ENCODE measurements at regions not wholly inside any gene's neighbourhood (a gene's known extent, or its start where the extent isn't known, plus 50 kb on each side); places are given as distances from the start of the nearest gene placed in this dataset.

GRCh38 chr1:213657013-213657412 is 330.8 kb upstream of the PROX1 start:
- no peaks in the 10 kb centered on the region for H3K4me1 Mint-ChIP-seq
- H3K36me3 Mint-ChIP-seq: no peaks in the 10 kb centered on the region
- H3K27me3 Mint-ChIP-seq (ENCODE audit: low read depth in 3 of 3): peaks cover 0 to 5% (median 0%) of the 10 kb centered on the region in 3 donors
- H3K27ac Mint-ChIP-seq: no peak overlapping the region
- H3K4me3 Mint-ChIP-seq: no peak overlapping the region
- DNase-seq: no peak
- H3K9me3 Mint-ChIP-seq: no peaks in the 10 kb centered on the region

- H3K27ac Mint-ChIP-seq: no peak overlapping the region
- no peak for DNase-seq
- no peaks in the 10 kb centered on the region for H3K4me1 Mint-ChIP-seq
- H3K4me3 Mint-ChIP-seq: no peak overlapping the region
- peaks cover 0 to 4% (median 0%) of the 10 kb centered on the region in 6 donors for H3K9me3 Mint-ChIP-seq
- H3K36me3 Mint-ChIP-seq: no peaks in the 10 kb centered on the region
- peaks cover 0 to 3% (median 0%) of the 10 kb centered on the region in 3 donors for H3K27me3 Mint-ChIP-seq (ENCODE audit: low read depth in 3 of 3)
Measured at GRCh38 chr1:213657879-213658278, 329.9 kb upstream of the PROX1 start.

GRCh38 chr1:213658457-213658856 is 329.3 kb upstream of the PROX1 start:
- no peak for DNase-seq
- Mint-ChIP-seq H3K9me3 (peaks cover 0 to 4% (median 0%) of the 10 kb centered on the region in 6 donors), H3K4me1 (no peaks in the 10 kb centered on the region), H3K36me3 (no peaks in the 10 kb centered on the region), H3K27ac (no peak overlapping the region), H3K4me3 (no peak overlapping the region), H3K27me3 (ENCODE audit: low read depth in 3 of 3) (peaks cover 0 to 3% (median under 1%) of the 10 kb centered on the region in 3 donors)

GRCh38 chr1:213659580-213660547 is 327.9 kb upstream of the PROX1 start:
- no peak for DNase-seq
- no peaks in the 10 kb centered on the region for H3K4me1 Mint-ChIP-seq
- no peaks in the 10 kb centered on the region for H3K36me3 Mint-ChIP-seq
- no peak overlapping the region for H3K4me3 Mint-ChIP-seq
- peaks cover 0 to 4% (median 0%) of the 10 kb centered on the region in 6 donors for H3K9me3 Mint-ChIP-seq
- no peak overlapping the region for H3K27ac Mint-ChIP-seq
- peaks cover 0 to 4% (median 3%) of the 10 kb centered on the region in 3 donors for H3K27me3 Mint-ChIP-seq (ENCODE audit: low read depth in 3 of 3)

- H3K27ac Mint-ChIP-seq: no peak overlapping the region
- peaks cover 0 to 4% (median 3%) of the 10 kb centered on the region in 3 donors for H3K27me3 Mint-ChIP-seq (ENCODE audit: low read depth in 3 of 3)
- H3K4me3 Mint-ChIP-seq: no peak overlapping the region
- H3K36me3 Mint-ChIP-seq: no peaks in the 10 kb centered on the region
- H3K9me3 Mint-ChIP-seq: peaks cover 0 to 4% (median 0%) of the 10 kb centered on the region in 6 donors
- H3K4me1 Mint-ChIP-seq: no peaks in the 10 kb centered on the region
- DNase-seq: no peak
Measured at GRCh38 chr1:213661302-213661701, 326.5 kb upstream of the PROX1 start.

GRCh38 chr1:213666113-213666512 is 321.7 kb upstream of the PROX1 start:
- Mint-ChIP-seq H3K27me3 (ENCODE audit: low read depth in 3 of 3) (peaks cover 0 to 6% (median 5%) of the 10 kb centered on the region in 3 donors), H3K27ac (no peak overlapping the region), H3K4me3 (no peak overlapping the region)

GRCh38 chr1:213666922-213667321 is 320.9 kb upstream of the PROX1 start:
- no peak for DNase-seq
- no peaks in the 10 kb centered on the region for H3K4me1 Mint-ChIP-seq
- H3K9me3 Mint-ChIP-seq: peaks cover 0 to 4% (median 0%) of the 10 kb centered on the region in 6 donors
- no peaks in the 10 kb centered on the region for H3K36me3 Mint-ChIP-seq
- H3K27me3 Mint-ChIP-seq (ENCODE audit: low read depth in 3 of 3): peaks cover under 1 to 6% (median 3%) of the 10 kb centered on the region in 3 donors
- no peak overlapping the region for H3K27ac Mint-ChIP-seq
- H3K4me3 Mint-ChIP-seq: no peak overlapping the region

More at GRCh38 chr1:213666113-213666512, 321.7 kb upstream of the PROX1 start:
- Mint-ChIP-seq H3K36me3 (no peaks in the 10 kb centered on the region), H3K9me3 (peaks cover 0 to 4% (median 0%) of the 10 kb centered on the region in 6 donors), H3K4me1 (no peaks in the 10 kb centered on the region)
- DNase-seq: no peak

- no peaks in the 10 kb centered on the region for H3K36me3 Mint-ChIP-seq
- H3K27ac Mint-ChIP-seq: no peak overlapping the region
- no peak for DNase-seq
- no peaks in the 10 kb centered on the region for H3K4me1 Mint-ChIP-seq
- H3K27me3 Mint-ChIP-seq (ENCODE audit: low read depth in 3 of 3): peaks cover 1 to 3% (median 2%) of the 10 kb centered on the region in 3 donors
- no peak overlapping the region for H3K4me3 Mint-ChIP-seq
- H3K9me3 Mint-ChIP-seq: peaks cover 0 to 2% (median 0%) of the 10 kb centered on the region in 6 donors
Measured at GRCh38 chr1:213669512-213669911, 318.3 kb upstream of the PROX1 start.

GRCh38 chr1:213669964-213670691 is 317.6 kb upstream of the PROX1 start:
- no peak for DNase-seq
- Mint-ChIP-seq H3K4me1 (no peaks in the 10 kb centered on the region), H3K27me3 (ENCODE audit: low read depth in 3 of 3) (peaks cover 1 to 5% (median 2%) of the 10 kb centered on the region in 3 donors), H3K4me3 (no peak overlapping the region), H3K9me3 (peaks cover 0 to 2% (median 0%) of the 10 kb centered on the region in 6 donors), H3K36me3 (no peaks in the 10 kb centered on the region), H3K27ac (no peak overlapping the region)

GRCh38 chr1:213670692-213671023 is 317.1 kb upstream of the PROX1 start:
- H3K27me3 Mint-ChIP-seq (ENCODE audit: low read depth in 3 of 3): peaks cover 1 to 6% (median 2%) of the 10 kb centered on the region in 3 donors
- H3K36me3 Mint-ChIP-seq: no peaks in the 10 kb centered on the region
- no peak overlapping the region for H3K4me3 Mint-ChIP-seq
- H3K4me1 Mint-ChIP-seq: no peaks in the 10 kb centered on the region
- H3K27ac Mint-ChIP-seq: no peak overlapping the region
- H3K9me3 Mint-ChIP-seq: peaks cover 0 to 2% (median 0%) of the 10 kb centered on the region in 6 donors
- no peak for DNase-seq

GRCh38 chr1:213675043-213675442 is 312.7 kb upstream of the PROX1 start:
- Mint-ChIP-seq H3K27me3 (ENCODE audit: low read depth in 3 of 3) (peaks cover 3 to 6% (median 4%) of the 10 kb centered on the region in 3 donors), H3K4me3 (no peak overlapping the region), H3K36me3 (no peaks in the 10 kb centered on the region), H3K9me3 (peaks cover 0 to 6% (median 1%) of the 10 kb centered on the region in 6 donors), H3K4me1 (no peaks in the 10 kb centered on the region), H3K27ac (no peak overlapping the region)
- DNase-seq: no peak

- Mint-ChIP-seq H3K4me3 (no peak overlapping the region), H3K9me3 (peaks cover 0 to 8% (median 1%) of the 10 kb centered on the region in 6 donors), H3K36me3 (no peaks in the 10 kb centered on the region), H3K27ac (no peak overlapping the region), H3K27me3 (ENCODE audit: low read depth in 3 of 3) (peaks cover 3 to 4% (median 3%) of the 10 kb centered on the region in 3 donors), H3K4me1 (peaks cover 0 to 8% of the 10 kb centered on the region in 2 donors)
- DNase-seq: no peak
Measured at GRCh38 chr1:213676736-213677135, 311.0 kb upstream of the PROX1 start.

- H3K27me3 Mint-ChIP-seq (ENCODE audit: low read depth in 3 of 3): peaks cover 3 to 4% (median 4%) of the 10 kb centered on the region in 3 donors
- H3K9me3 Mint-ChIP-seq: peaks cover 0 to 10% (median 3%) of the 10 kb centered on the region in 6 donors
- no peaks in the 10 kb centered on the region for H3K36me3 Mint-ChIP-seq
- H3K4me3 Mint-ChIP-seq: no peak overlapping the region
- DNase-seq: no peak
- H3K27ac Mint-ChIP-seq: no peak overlapping the region
- peaks cover 0 to 8% of the 10 kb centered on the region in 2 donors for H3K4me1 Mint-ChIP-seq
Measured at GRCh38 chr1:213678348-213678747, 309.4 kb upstream of the PROX1 start.

- no peak overlapping the region for H3K4me3 Mint-ChIP-seq
- no peaks in the 10 kb centered on the region for H3K36me3 Mint-ChIP-seq
- H3K27ac Mint-ChIP-seq: no peak overlapping the region
- no peak for DNase-seq
- peaks cover 3 to 4% (median 4%) of the 10 kb centered on the region in 3 donors for H3K27me3 Mint-ChIP-seq (ENCODE audit: low read depth in 3 of 3)
- H3K4me1 Mint-ChIP-seq: peaks cover 0 to 8% of the 10 kb centered on the region in 2 donors
- H3K9me3 Mint-ChIP-seq: peaks cover 0 to 10% (median 3%) of the 10 kb centered on the region in 6 donors
Measured at GRCh38 chr1:213678753-213679152, 309.0 kb upstream of the PROX1 start.
